HG03060 (cell line): ENCODE measurements at regions not wholly inside any gene's neighbourhood (a gene's known extent, or its start where the extent isn't known, plus 50 kb on each side); places are given as distances from the start of the nearest gene placed in this dataset.

ENCODE experiments used
- ATAC-seq: cut with Tn5 transposase; IDR thresholded peaks from one replicate; pipeline ENCODE4 v1.9.1; 2021; ENCODE audit warnings: low read depth, moderate number of reproducible peaks; ENCODE audit not compliant: unreplicated experiment

GRCh38 chr5:118555727-118556126 is 432.6 kb downstream of the DTWD2 start:
- ATAC-seq = no peak

GRCh38 chr5:118554981-118555380 is 433.4 kb downstream of the DTWD2 start:
- no peak for ATAC-seq

- ATAC-seq = no peak
These were observed 434.1 kb downstream of the DTWD2 start for GRCh38 chr5:118554241-118554640.

- ATAC-seq = no peak
These were observed 434.7 kb downstream of the DTWD2 start for GRCh38 chr5:118553662-118554061.

- ATAC-seq = no peak
These were observed 435.5 kb downstream of the DTWD2 start for GRCh38 chr5:118552731-118553360.

- no peak for ATAC-seq
These were observed 436.2 kb downstream of the DTWD2 start for GRCh38 chr5:118552146-118552545.

GRCh38 chr5:118551716-118552115 is 436.6 kb downstream of the DTWD2 start:
- no peak for ATAC-seq

GRCh38 chr5:118551031-118551430 is 437.3 kb downstream of the DTWD2 start:
- no peak for ATAC-seq

GRCh38 chr5:118548761-118549720 is 439.3 kb downstream of the DTWD2 start:
- no peak for ATAC-seq

- no peak for ATAC-seq
These were observed 442.9 kb downstream of the DTWD2 start for GRCh38 chr5:118545470-118545869.

- ATAC-seq = no peak
These were observed 443.4 kb downstream of the DTWD2 start for GRCh38 chr5:118544887-118545449.

GRCh38 chr5:118533923-118534322 is 454.4 kb downstream of the DTWD2 start:
- no peak for ATAC-seq

GRCh38 chr5:118533156-118533555 is 455.2 kb downstream of the DTWD2 start:
- no peak for ATAC-seq

- no peak for ATAC-seq
These were observed 457.1 kb downstream of the DTWD2 start for GRCh38 chr5:118531276-118531675.

GRCh38 chr5:118529361-118530144 is 458.8 kb downstream of the DTWD2 start:
- no peak for ATAC-seq

GRCh38 chr5:118522626-118523025 is 465.7 kb downstream of the DTWD2 start:
- no peak for ATAC-seq

GRCh38 chr5:118520771-118521415 is 467.5 kb downstream of the DTWD2 start:
- ATAC-seq = no peak

- no peak for ATAC-seq
These were observed 468.9 kb downstream of the DTWD2 start for GRCh38 chr5:118519466-118519865.

- ATAC-seq = no peak
These were observed 469.6 kb downstream of the DTWD2 start for GRCh38 chr5:118518720-118519119.

GRCh38 chr5:118511846-118512245 is 476.5 kb downstream of the DTWD2 start:
- ATAC-seq = no peak
